GM23338 (cell line): ENCODE measurements at regions not wholly inside any gene's neighbourhood (a gene's known extent, or its start where the extent isn't known, plus 50 kb on each side); places are given as distances from the start of the nearest gene placed in this dataset.

ENCODE experiments used
- ATAC-seq: fragments of 200-7000 bp; cut with Tn5 transposase; 3 replicates; pipeline ENCODE4 v1.9.1; 2020
- DNase-seq: peaks from one replicate; pipeline ENCODE4 v3.0.0-alpha.2; 2015; ENCODE audit warnings: low spot score
- H2AFZ ChIP-seq: fragments of 200-600 bp; sonication (generic); 2 replicates; pipeline ENCODE4 v1.8.0; 2016; ENCODE audit warnings: antibody characterized with exemption, mild to moderate bottlenecking, moderate library complexity
- H3F3A ChIP-seq: fragments of 200-600 bp; sonication (generic); replicated peaks from 2 replicates; pipeline ENCODE4 v1.8.0; 2017; ENCODE audit warnings: antibody characterized with exemption, mixed run types, low read depth
- H3K27ac ChIP-seq: fragments of 200-600 bp; sonication (generic); 2 replicates; pipeline ENCODE4 v1.6.1; 2016; ENCODE audit warnings: low read depth
- H3K27me3 ChIP-seq: fragments of 200-600 bp; sonication (generic); 2 replicates; pipeline ENCODE4 v1.8.0; 2016; ENCODE audit warnings: mild to moderate bottlenecking, mixed run types, moderate library complexity; ENCODE audit not compliant: insufficient read depth
- H3K36me3 ChIP-seq: fragments of 200-600 bp; sonication (generic); 2 replicates; pipeline ENCODE4 v1.8.0; 2016; ENCODE audit warnings: mild to moderate bottlenecking; ENCODE audit not compliant: insufficient read depth
- H3K4me1 ChIP-seq: fragments of 200-600 bp; sonication (generic); 2 replicates; pipeline ENCODE4 v1.8.0; 2016; ENCODE audit warnings: mild to moderate bottlenecking, moderate library complexity; ENCODE audit not compliant: insufficient read depth
- H3K4me2 ChIP-seq: fragments of 200-600 bp; sonication (generic); 2 replicates; pipeline ENCODE4 v1.7.1; 2017; ENCODE audit warnings: mixed run types
- H3K4me3 ChIP-seq: fragments of 200-600 bp; sonication (generic); 2 replicates; pipeline ENCODE4 v1.6.1; 2016; ENCODE audit warnings: mixed run types
- H3K79me2 ChIP-seq: fragments of 200-600 bp; sonication (generic); replicated peaks from 2 replicates; pipeline ENCODE4 v1.8.0; 2017; ENCODE audit warnings: mild to moderate bottlenecking; ENCODE audit not compliant: insufficient read depth
- H3K9me2 ChIP-seq: fragments of 200-600 bp; sonication (generic); 2 replicates; pipeline ENCODE4 v1.8.0; 2017; ENCODE audit not compliant: insufficient read depth
- H4K20me1 ChIP-seq: fragments of 200-600 bp; sonication (generic); replicated peaks from 2 replicates; pipeline ENCODE4 v1.8.0; 2017; ENCODE audit warnings: mild to moderate bottlenecking; ENCODE audit not compliant: insufficient read depth
- H3K27ac Mint-ChIP-seq: 2 replicates; pipeline ENCODE4 v1.8.0; 2020; ENCODE audit warnings: inconsistent platforms, mild to moderate bottlenecking, moderate library complexity, mixed read lengths
- H3K27me3 Mint-ChIP-seq: 3 replicates; pipeline ENCODE4 v1.8.0; 2022; ENCODE audit warnings: low read depth, mild to moderate bottlenecking, moderate library complexity, mixed read lengths, inconsistent platforms; ENCODE audit not compliant: insufficient read depth, poor library complexity
- H3K36me3 Mint-ChIP-seq: 3 replicates; pipeline ENCODE4 v1.8.0; 2021; ENCODE audit warnings: low read depth, mild to moderate bottlenecking, inconsistent platforms, moderate library complexity, mixed read lengths
- H3K4me1 Mint-ChIP-seq: 3 replicates; pipeline ENCODE4 v1.8.0; 2020; ENCODE audit warnings: mild to moderate bottlenecking, inconsistent platforms, mixed read lengths
- H3K4me3 Mint-ChIP-seq: 3 replicates; pipeline ENCODE4 v1.8.0; 2021; ENCODE audit warnings: moderate library complexity, mild to moderate bottlenecking, inconsistent platforms, mixed read lengths
- H3K9me3 Mint-ChIP-seq: 3 replicates; pipeline ENCODE4 v1.8.0; 2020; ENCODE audit warnings: moderate library complexity, mild to moderate bottlenecking, inconsistent platforms, mixed read lengths
- CREB1 ChIP-seq: fragments of 250-450 bp; sonication (Bioruptor Pico); IDR thresholded peaks from 2 replicates; pipeline ENCODE4 v1.5.0; 2020; ENCODE audit warnings: low read depth, mild to moderate bottlenecking, moderate library complexity
- ETS1 ChIP-seq: IDR thresholded peaks from 2 replicates; pipeline ENCODE4 v1.6.1; 2016; ENCODE audit warnings: antibody characterized with exemption
- EZH2 ChIP-seq: fragments of 200-600 bp; sonication (generic); IDR thresholded peaks from one replicate; pipeline ENCODE4 v1.8.0; 2017; ENCODE audit warnings: antibody characterized with exemption, mild to moderate bottlenecking, low read depth; ENCODE audit not compliant: unreplicated experiment
- POLR2AphosphoS5 ChIP-seq: IDR thresholded peaks from 2 replicates; pipeline ENCODE4 v1.6.1; 2016; ENCODE audit warnings: antibody characterized with exemption, low read depth
- STAT1 ChIP-seq: IDR thresholded peaks from one replicate; pipeline ENCODE4 v1.6.1; 2016; ENCODE audit warnings: antibody characterized with exemption; ENCODE audit not compliant: unreplicated experiment
- ZNF114 ChIP-seq: fragments of 250-450 bp; sonication (Bioruptor Pico); IDR thresholded peaks from 2 replicates; pipeline ENCODE4 v1.5.0; 2020; ENCODE audit warnings: mild to moderate bottlenecking, moderate library complexity
- ZNF331 ChIP-seq: fragments of 250-450 bp; sonication (Bioruptor Pico); IDR thresholded peaks from 2 replicates; pipeline ENCODE4 v1.5.0; 2020; ENCODE audit warnings: low read depth, mild to moderate bottlenecking, moderate library complexity
- TF ChIP-seq, protein P1 (sequence below): IDR thresholded peaks from one replicate; pipeline ENCODE4 v1.6.1; 2018; ENCODE audit warnings: antibody characterized with exemption; ENCODE audit not compliant: unreplicated experiment
- TF ChIP-seq, protein P2 (sequence below), 2 experiments: fragments of 200-600 bp in 1 of 2; sonication (generic) in 1 of 2; conservative IDR thresholded peaks; 2 replicates each; pipeline versions ENCODE4 v1.5.1 to v1.6.1; 2016 to 2017; ENCODE audit warnings: antibody characterized with exemption in 2 of 2, low read depth in 2 of 2, mild to moderate bottlenecking in 2 of 2, moderate library complexity in 1 of 2

- Mint-ChIP-seq H3K9me3 (no peaks in the 10 kb centered on the region; the same call in 2 of the 3 replicates), H3K27me3 (no peaks in the 10 kb centered on the region), H3K4me1 (no peaks in the 10 kb centered on the region), H3K4me3 (no peak overlapping the region), H3K36me3 (no peaks in the 10 kb centered on the region), H3K27ac (no peak overlapping the region)
- Histone ChIP-seq H3F3A (no peaks in the 10 kb centered on the region), H3K4me2 (no peak overlapping the region), H3K27me3 (no peaks in the 10 kb centered on the region), H3K4me3 (no peak overlapping the region), H3K36me3 (no peaks in the 10 kb centered on the region), H3K9me2 (peaks cover 9% of the 10 kb centered on the region), H4K20me1 (no peaks in the 10 kb centered on the region), H2AFZ (peak overlapping the region; percentile 86; the same call in 1 of the 2 replicates), H3K79me2 (no peaks in the 10 kb centered on the region), H3K27ac (no peak overlapping the region), H3K4me1 (no peaks in the 10 kb centered on the region)
- TF ChIP-seq, protein P1, sequence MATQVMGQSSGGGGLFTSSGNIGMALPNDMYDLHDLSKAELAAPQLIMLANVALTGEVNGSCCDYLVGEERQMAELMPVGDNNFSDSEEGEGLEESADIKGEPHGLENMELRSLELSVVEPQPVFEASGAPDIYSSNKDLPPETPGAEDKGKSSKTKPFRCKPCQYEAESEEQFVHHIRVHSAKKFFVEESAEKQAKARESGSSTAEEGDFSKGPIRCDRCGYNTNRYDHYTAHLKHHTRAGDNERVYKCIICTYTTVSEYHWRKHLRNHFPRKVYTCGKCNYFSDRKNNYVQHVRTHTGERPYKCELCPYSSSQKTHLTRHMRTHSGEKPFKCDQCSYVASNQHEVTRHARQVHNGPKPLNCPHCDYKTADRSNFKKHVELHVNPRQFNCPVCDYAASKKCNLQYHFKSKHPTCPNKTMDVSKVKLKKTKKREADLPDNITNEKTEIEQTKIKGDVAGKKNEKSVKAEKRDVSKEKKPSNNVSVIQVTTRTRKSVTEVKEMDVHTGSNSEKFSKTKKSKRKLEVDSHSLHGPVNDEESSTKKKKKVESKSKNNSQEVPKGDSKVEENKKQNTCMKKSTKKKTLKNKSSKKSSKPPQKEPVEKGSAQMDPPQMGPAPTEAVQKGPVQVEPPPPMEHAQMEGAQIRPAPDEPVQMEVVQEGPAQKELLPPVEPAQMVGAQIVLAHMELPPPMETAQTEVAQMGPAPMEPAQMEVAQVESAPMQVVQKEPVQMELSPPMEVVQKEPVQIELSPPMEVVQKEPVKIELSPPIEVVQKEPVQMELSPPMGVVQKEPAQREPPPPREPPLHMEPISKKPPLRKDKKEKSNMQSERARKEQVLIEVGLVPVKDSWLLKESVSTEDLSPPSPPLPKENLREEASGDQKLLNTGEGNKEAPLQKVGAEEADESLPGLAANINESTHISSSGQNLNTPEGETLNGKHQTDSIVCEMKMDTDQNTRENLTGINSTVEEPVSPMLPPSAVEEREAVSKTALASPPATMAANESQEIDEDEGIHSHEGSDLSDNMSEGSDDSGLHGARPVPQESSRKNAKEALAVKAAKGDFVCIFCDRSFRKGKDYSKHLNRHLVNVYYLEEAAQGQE = no peak
- no peak for TF ChIP-seq ZNF114 (CRISPR knock-in tag)
- no peak for TF ChIP-seq POLR2AphosphoS5
- no peak for ATAC-seq
- DNase-seq = no peak
Observed at GRCh38 chr20:4439461-4439860, 190.4 kb upstream of the ADRA1D start.

DNA sequence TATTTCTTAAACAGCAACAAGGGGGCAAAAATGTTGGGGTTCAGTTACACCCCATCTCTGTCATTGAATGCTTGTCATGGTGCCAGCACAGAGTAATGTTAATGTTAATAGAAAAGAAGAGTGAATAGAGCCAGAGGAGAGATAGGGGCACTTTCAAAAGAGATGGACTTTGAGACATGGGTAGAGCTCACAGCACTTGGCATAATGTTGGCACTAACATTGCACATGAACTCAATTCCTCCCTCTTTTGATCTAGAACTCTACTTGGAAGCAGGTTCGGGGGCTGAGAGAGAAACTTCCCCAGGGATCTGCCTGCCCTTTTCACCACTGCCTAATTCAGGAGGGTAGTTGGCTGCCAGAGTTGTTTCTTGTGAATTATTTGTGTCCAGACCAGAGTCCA lies 188.0 kb upstream of the ADRA1D start:
- H4K20me1 ChIP-seq = no peaks in the 10 kb centered on the region
- no peaks in the 10 kb centered on the region for H3K27me3 Mint-ChIP-seq
- ATAC-seq (no peak), DNase-seq (no peak)
- no peak overlapping the region for H3K4me2 ChIP-seq
- H2AFZ ChIP-seq = no peak overlapping the region
- no peaks in the 10 kb centered on the region for H3K36me3 ChIP-seq
- no peaks in the 10 kb centered on the region for H3K4me1 Mint-ChIP-seq
- H3K9me3 Mint-ChIP-seq = no peaks in the 10 kb centered on the region
- H3K27me3 ChIP-seq = no peaks in the 10 kb centered on the region
- no peak overlapping the region for H3K27ac ChIP-seq
- H3K27ac Mint-ChIP-seq = no peak overlapping the region
- peaks cover 9% of the 10 kb centered on the region for H3K9me2 ChIP-seq
- H3F3A ChIP-seq = no peaks in the 10 kb centered on the region
- no peaks in the 10 kb centered on the region for H3K79me2 ChIP-seq
- no peak overlapping the region for H3K4me3 Mint-ChIP-seq
- no peak overlapping the region for H3K4me3 ChIP-seq
- no peaks in the 10 kb centered on the region for H3K4me1 ChIP-seq
- H3K36me3 Mint-ChIP-seq = no peaks in the 10 kb centered on the region
- TF ChIP-seq, protein P1 = no peak
- TF ChIP-seq EZH2 = no peak
- TF ChIP-seq ZNF331 (CRISPR knock-in tag) = no peak
- TF ChIP-seq STAT1 = no peak
- TF ChIP-seq, protein P2, sequence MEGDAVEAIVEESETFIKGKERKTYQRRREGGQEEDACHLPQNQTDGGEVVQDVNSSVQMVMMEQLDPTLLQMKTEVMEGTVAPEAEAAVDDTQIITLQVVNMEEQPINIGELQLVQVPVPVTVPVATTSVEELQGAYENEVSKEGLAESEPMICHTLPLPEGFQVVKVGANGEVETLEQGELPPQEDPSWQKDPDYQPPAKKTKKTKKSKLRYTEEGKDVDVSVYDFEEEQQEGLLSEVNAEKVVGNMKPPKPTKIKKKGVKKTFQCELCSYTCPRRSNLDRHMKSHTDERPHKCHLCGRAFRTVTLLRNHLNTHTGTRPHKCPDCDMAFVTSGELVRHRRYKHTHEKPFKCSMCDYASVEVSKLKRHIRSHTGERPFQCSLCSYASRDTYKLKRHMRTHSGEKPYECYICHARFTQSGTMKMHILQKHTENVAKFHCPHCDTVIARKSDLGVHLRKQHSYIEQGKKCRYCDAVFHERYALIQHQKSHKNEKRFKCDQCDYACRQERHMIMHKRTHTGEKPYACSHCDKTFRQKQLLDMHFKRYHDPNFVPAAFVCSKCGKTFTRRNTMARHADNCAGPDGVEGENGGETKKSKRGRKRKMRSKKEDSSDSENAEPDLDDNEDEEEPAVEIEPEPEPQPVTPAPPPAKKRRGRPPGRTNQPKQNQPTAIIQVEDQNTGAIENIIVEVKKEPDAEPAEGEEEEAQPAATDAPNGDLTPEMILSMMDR (conservative IDR thresholded peaks at IDR 0.05; ENCODE audit: low read depth in 2 of 2) = no peak
- TF ChIP-seq CREB1 (CRISPR knock-in tag) = no peak
- TF ChIP-seq ETS1 = no peak
